CD14-positive monocyte (primary cell): ENCODE measurements at regions not wholly inside any gene's neighbourhood (a gene's known extent, or its start where the extent isn't known, plus 50 kb on each side); places are given as distances from the start of the nearest gene placed in this dataset.

Experiments used
- DNase-seq, 3 donors: peaks; one replicate each; pipeline ENCODE4 v3.0.0-alpha.2; 2011 to 2022
- H2AFZ ChIP-seq: 2 replicates; pipeline ENCODE4 v1.6.0; 2012; ENCODE audit warnings: mild to moderate bottlenecking, low read depth, low read length, inconsistent platforms; ENCODE audit not compliant: insufficient read depth, poor library complexity, severe bottlenecking
- H3K27ac ChIP-seq, 2 donors: 1 replicate in 1 of 2; 2 replicates in 1 of 2; pipeline ENCODE4 v1.5.1; 2012 to 2013; ENCODE audit warnings: low read length in 2 of 2, control low read depth in 1 of 2, inconsistent platforms in 1 of 2, low read depth in 1 of 2, mild to moderate bottlenecking in 1 of 2
- H3K27me3 ChIP-seq, 2 donors: one replicate each; pipeline versions ENCODE4 v1.6.0 to v1.6.1; 2011 to 2013; ENCODE audit warnings: low read length in 2 of 2; ENCODE audit not compliant: control insufficient read depth in 2 of 2, insufficient read depth in 2 of 2
- H3K36me3 ChIP-seq, 2 donors: replicated peaks in 1 of 2; 1 replicate in 1 of 2; 2 replicates in 1 of 2; pipeline versions ENCODE4 v1.5.1 to v1.6.1; 2012 to 2013; ENCODE audit warnings: low read length in 2 of 2, control low read depth in 1 of 2, inconsistent platforms in 1 of 2, mild to moderate bottlenecking in 1 of 2; ENCODE audit not compliant: insufficient read depth in 2 of 2, control insufficient read depth in 1 of 2
- H3K4me1 ChIP-seq, 2 donors: 1 replicate in 1 of 2; 2 replicates in 1 of 2; pipeline versions ENCODE4 v1.5.1 to v1.6.1; 2012 to 2013; ENCODE audit warnings: low read length in 2 of 2, control low read depth in 1 of 2, inconsistent platforms in 1 of 2, mild to moderate bottlenecking in 1 of 2, moderate library complexity in 1 of 2; ENCODE audit not compliant: insufficient read depth in 2 of 2, control insufficient read depth in 1 of 2
- H3K4me2 ChIP-seq: replicated peaks from 2 replicates; pipeline ENCODE3; 2012; ENCODE audit warnings: low read length, moderate library complexity, mild to moderate bottlenecking; ENCODE audit not compliant: poor library complexity, severe bottlenecking; ENCODE audit errors: extremely low read depth
- H3K4me3 ChIP-seq, 3 experiments: fragments of 200-600 bp in 1 of 3; sonication (generic) in 1 of 3; replicated peaks in 1 of 3; 1 replicate in 2 of 3; 2 replicates in 1 of 3; pipeline ENCODE4 v1.5.1; 2011 to 2013; ENCODE audit warnings: low read length in 3 of 3, mild to moderate bottlenecking in 3 of 3, control low read depth in 2 of 3, low read depth in 2 of 3, inconsistent platforms in 1 of 3, moderate library complexity in 1 of 3
- H3K79me2 ChIP-seq: 2 replicates; pipeline ENCODE4 v1.6.0; 2012; ENCODE audit warnings: mild to moderate bottlenecking, control low read depth, inconsistent platforms, low read length, moderate library complexity; ENCODE audit not compliant: insufficient read depth
- H3K9ac ChIP-seq: 2 replicates; pipeline ENCODE4 v1.6.0; 2017; ENCODE audit warnings: low read length, mild to moderate bottlenecking; ENCODE audit not compliant: insufficient read depth, poor library complexity, severe bottlenecking
- H3K9me3 ChIP-seq, 2 donors: replicated peaks in 1 of 2; 1 replicate in 1 of 2; 2 replicates in 1 of 2; pipeline versions ENCODE4 v1.5.1 to v1.6.1; 2012 to 2013; ENCODE audit warnings: low read length in 2 of 2, control low read depth in 1 of 2; ENCODE audit not compliant: control insufficient read depth in 1 of 2, insufficient read depth in 1 of 2
- H4K20me1 ChIP-seq: 2 replicates; pipeline ENCODE4 v1.6.0; 2012; ENCODE audit warnings: mild to moderate bottlenecking, low read length, control low read depth, moderate library complexity; ENCODE audit not compliant: insufficient read depth
- H3K27ac Mint-ChIP-seq, 7 donors: one replicate each; pipeline ENCODE4 v1.8.0; 2020; ENCODE audit warnings: mild to moderate bottlenecking in 7 of 7, mixed read lengths in 7 of 7, moderate library complexity in 6 of 7, inconsistent platforms in 2 of 7
- H3K27me3 Mint-ChIP-seq, 3 donors: one replicate each; pipeline ENCODE4 v1.8.0; 2021 to 2022; ENCODE audit warnings: low read depth in 3 of 3, mild to moderate bottlenecking in 3 of 3, mixed read lengths in 3 of 3, moderate library complexity in 3 of 3, inconsistent platforms in 1 of 3
- H3K36me3 Mint-ChIP-seq, 2 donors: one replicate each; pipeline ENCODE4 v1.8.0; 2020; ENCODE audit warnings: mixed read lengths in 2 of 2, inconsistent platforms in 1 of 2, mild to moderate bottlenecking in 1 of 2
- H3K4me1 Mint-ChIP-seq: one replicate; pipeline ENCODE4 v1.8.0; 2020; ENCODE audit warnings: mild to moderate bottlenecking, mixed read lengths
- H3K4me3 Mint-ChIP-seq, 2 donors: one replicate each; pipeline ENCODE4 v1.8.0; 2020; ENCODE audit warnings: mild to moderate bottlenecking in 2 of 2, mixed read lengths in 2 of 2, moderate library complexity in 1 of 2
- H3K9me3 Mint-ChIP-seq, 7 donors: one replicate each; pipeline ENCODE4 v1.8.0; 2020 to 2022; ENCODE audit warnings: mixed read lengths in 7 of 7, mild to moderate bottlenecking in 6 of 7, moderate library complexity in 6 of 7, inconsistent platforms in 2 of 7
- WGBS: methylation state at CpG from one replicate; pipeline ENCODE4 v1.1.5; 2013; ENCODE audit warnings: missing lambda C conversion rate; ENCODE audit not compliant: insufficient coverage; 5-methylcytosine and 5-hydroxymethylcytosine counted together
- intact Hi-C, 2 donors: fragments of 100-400 bp; cut with micrococcal nuclease; formaldehyde crosslinking; loops; one replicate each; pipeline versions ENCODE4 v1.15.0 to v1.15.1; 2023
- TF ChIP-seq, protein P1 (sequence below): fragments of 200-600 bp; IDR thresholded peaks from one replicate; pipeline ENCODE4 v1.8.0; 2022; ENCODE audit warnings: antibody characterized with exemption, mild to moderate bottlenecking

DNA sequence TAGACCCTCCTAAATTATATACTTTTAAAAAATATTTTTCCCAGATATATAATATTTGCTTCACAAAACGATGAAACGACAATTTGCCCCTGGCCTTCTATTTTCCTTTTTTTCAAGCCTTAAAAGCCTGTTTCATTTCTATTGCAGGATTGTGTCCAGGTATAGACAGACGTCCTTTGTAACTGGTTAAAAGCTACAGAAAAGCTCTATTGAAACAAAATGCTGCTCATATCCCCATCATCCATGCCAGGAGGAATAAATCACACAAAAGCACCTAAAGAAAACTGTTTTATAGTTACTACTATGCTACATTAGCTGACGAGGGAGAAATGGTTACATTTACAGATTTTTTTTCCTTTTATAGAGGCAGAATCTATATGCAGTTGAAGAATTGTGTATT is 765.1 kb downstream of the DIAPH3 start:
- H3K4me1 Mint-ChIP-seq, result no peaks in the 10 kb centered on the region
- no peak overlapping the region for H3K9ac ChIP-seq
- H3K27ac Mint-ChIP-seq, result no peak overlapping the region
- H3K27me3 Mint-ChIP-seq, result peaks cover 0 to 2% (median 0%) of the 10 kb centered on the region in 3 donors
- H3K9me3 Mint-ChIP-seq, result peaks cover 0 to 8% (median 0%) of the 10 kb centered on the region in 7 donors
- no peaks in the 10 kb centered on the region for H3K27me3 ChIP-seq
- no peak overlapping the region for H3K27ac ChIP-seq
- H3K4me2 ChIP-seq, result no peak overlapping the region
- no peaks in the 10 kb centered on the region for H4K20me1 ChIP-seq
- H3K4me1 ChIP-seq, result no peaks in the 10 kb centered on the region
- no peaks in the 10 kb centered on the region for H3K9me3 ChIP-seq
- no peak for DNase-seq
- no peak overlapping the region for H3K4me3 Mint-ChIP-seq
- H2AFZ ChIP-seq, result no peak overlapping the region
- 100% methylated on average over 2 of the region's 4 CpGs for WGBS
- no peaks in the 10 kb centered on the region for H3K36me3 ChIP-seq
- TF ChIP-seq, protein P1, sequence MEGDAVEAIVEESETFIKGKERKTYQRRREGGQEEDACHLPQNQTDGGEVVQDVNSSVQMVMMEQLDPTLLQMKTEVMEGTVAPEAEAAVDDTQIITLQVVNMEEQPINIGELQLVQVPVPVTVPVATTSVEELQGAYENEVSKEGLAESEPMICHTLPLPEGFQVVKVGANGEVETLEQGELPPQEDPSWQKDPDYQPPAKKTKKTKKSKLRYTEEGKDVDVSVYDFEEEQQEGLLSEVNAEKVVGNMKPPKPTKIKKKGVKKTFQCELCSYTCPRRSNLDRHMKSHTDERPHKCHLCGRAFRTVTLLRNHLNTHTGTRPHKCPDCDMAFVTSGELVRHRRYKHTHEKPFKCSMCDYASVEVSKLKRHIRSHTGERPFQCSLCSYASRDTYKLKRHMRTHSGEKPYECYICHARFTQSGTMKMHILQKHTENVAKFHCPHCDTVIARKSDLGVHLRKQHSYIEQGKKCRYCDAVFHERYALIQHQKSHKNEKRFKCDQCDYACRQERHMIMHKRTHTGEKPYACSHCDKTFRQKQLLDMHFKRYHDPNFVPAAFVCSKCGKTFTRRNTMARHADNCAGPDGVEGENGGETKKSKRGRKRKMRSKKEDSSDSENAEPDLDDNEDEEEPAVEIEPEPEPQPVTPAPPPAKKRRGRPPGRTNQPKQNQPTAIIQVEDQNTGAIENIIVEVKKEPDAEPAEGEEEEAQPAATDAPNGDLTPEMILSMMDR, result no peak
- intact Hi-C loops, result loop anchor here in 1 of 2 donors (10.0 kb wide), 2 partner anchors 276 to 936 kb away; no protein-coding TSS in a partner anchor
- H3K79me2 ChIP-seq, result no peaks in the 10 kb centered on the region
- no peaks in the 10 kb centered on the region for H3K36me3 Mint-ChIP-seq
- H3K4me3 ChIP-seq, result no peak overlapping the region

DNA sequence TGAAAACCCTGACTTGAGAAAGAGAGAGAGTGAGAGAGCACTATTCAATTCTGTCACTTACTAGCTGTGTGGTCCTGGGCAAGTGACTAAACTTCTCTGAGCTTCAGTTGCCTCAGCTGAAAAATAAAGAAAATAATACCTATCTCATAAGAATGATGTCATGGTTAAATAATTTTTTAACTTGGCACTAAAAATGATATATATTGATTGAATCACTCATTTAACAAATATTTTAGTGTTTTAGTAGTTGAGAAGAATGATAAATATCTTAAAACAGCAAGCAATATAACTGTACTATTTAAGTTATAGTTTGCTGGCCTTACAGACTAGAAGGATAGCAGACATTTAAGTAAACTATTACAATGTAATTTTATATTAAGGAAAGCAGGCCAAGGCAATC is 764.2 kb downstream of the DIAPH3 start:
- H3K27me3 ChIP-seq, result no peaks in the 10 kb centered on the region
- H3K9ac ChIP-seq, result no peak overlapping the region
- H3K27me3 Mint-ChIP-seq, result peaks cover 0 to 2% (median 0%) of the 10 kb centered on the region in 3 donors
- H3K36me3 Mint-ChIP-seq, result no peaks in the 10 kb centered on the region
- H2AFZ ChIP-seq, result no peak overlapping the region
- no peak overlapping the region for H3K4me2 ChIP-seq
- H3K79me2 ChIP-seq, result no peaks in the 10 kb centered on the region
- peaks cover 0 to 8% (median 0%) of the 10 kb centered on the region in 7 donors for H3K9me3 Mint-ChIP-seq
- no peak overlapping the region for H3K27ac ChIP-seq
- TF ChIP-seq, protein P1, result no peak
- H3K9me3 ChIP-seq, result no peaks in the 10 kb centered on the region
- no peak overlapping the region for H3K4me3 Mint-ChIP-seq
- no peaks in the 10 kb centered on the region for H3K36me3 ChIP-seq
- DNase-seq, result no peak
- H3K4me1 Mint-ChIP-seq, result no peaks in the 10 kb centered on the region
- no peaks in the 10 kb centered on the region for H3K4me1 ChIP-seq
- no peaks in the 10 kb centered on the region for H4K20me1 ChIP-seq
- no peak overlapping the region for H3K4me3 ChIP-seq
- intact Hi-C loops, result loop anchor here in 1 of 2 donors (10.0 kb wide), 2 partner anchors 275 to 935 kb away; no protein-coding TSS in a partner anchor
- H3K27ac Mint-ChIP-seq, result no peak overlapping the region
